Left lobe of liver (tissue), 2 donors: ENCODE measurements at regions not wholly inside any gene's neighbourhood (a gene's known extent, or its start where the extent isn't known, plus 50 kb on each side); places are given as distances from the start of the nearest gene placed in this dataset.
"Not testable (repeated sequence)": the region's sequence is repeated elsewhere in the genome, so short reads cannot be mapped to it uniquely, and the experiment has no call there.

Experiments used
- ATAC-seq: fragments of 200-7000 bp; cut with Tn5 transposase; one replicate; pipeline ENCODE4 v1.9.1; 2020; ENCODE audit warnings: mild to moderate bottlenecking, moderate library complexity
- DNase-seq: peaks from one replicate; pipeline ENCODE4 v3.0.0-alpha.2; 2020; ENCODE audit warnings: low spot score
- donor health status: DM: no; HTN: no; CAD: no; lungs with moderate emphysema.
- donor health status: DM: no; HTN: yes; CAD: no.

DNA sequence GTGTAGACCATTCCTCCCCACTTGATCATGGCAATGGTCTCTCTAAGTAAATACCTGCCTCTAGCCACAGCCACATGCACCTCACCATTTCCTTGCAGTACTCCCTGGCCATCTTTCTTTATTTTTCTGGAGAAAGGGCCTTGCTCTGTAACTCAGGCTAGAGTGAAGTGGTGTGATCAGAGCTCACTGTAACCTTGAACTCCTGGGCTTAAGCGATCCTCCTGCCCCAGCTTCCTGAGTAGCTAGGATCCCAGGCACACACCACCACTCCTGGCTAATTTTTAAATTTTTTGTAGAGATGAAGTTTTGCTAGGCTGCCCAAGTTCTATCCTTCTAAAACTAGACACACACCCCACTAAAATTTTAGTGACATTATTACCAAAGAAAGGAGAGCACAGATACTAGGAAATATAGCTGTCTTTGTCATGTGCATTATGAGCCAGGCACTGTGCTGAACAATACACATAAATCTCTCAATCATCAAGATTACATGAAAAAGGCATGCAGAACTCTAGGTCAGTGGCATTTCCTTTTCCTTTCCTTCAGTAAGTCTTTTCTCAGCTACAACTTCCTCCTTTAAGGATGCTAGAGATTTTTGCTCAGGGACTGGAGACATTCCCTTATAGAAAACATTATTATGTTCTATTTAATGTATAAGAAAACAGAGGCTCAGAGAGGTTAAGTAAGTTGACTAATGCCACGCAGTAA lies 95.0 kb upstream of the SERBP1 start:
- ATAC-seq = no peak
- no peak for DNase-seq

- no peak for DNase-seq
- ATAC-seq = no peak
Measured at GRCh38 chr1:67528141-67528540, 97.9 kb upstream of the SERBP1 start.

GRCh38 chr1:67530071-67530470 lies 99.9 kb upstream of the SERBP1 start:
- ATAC-seq = no peak
- DNase-seq = no peak

DNA sequence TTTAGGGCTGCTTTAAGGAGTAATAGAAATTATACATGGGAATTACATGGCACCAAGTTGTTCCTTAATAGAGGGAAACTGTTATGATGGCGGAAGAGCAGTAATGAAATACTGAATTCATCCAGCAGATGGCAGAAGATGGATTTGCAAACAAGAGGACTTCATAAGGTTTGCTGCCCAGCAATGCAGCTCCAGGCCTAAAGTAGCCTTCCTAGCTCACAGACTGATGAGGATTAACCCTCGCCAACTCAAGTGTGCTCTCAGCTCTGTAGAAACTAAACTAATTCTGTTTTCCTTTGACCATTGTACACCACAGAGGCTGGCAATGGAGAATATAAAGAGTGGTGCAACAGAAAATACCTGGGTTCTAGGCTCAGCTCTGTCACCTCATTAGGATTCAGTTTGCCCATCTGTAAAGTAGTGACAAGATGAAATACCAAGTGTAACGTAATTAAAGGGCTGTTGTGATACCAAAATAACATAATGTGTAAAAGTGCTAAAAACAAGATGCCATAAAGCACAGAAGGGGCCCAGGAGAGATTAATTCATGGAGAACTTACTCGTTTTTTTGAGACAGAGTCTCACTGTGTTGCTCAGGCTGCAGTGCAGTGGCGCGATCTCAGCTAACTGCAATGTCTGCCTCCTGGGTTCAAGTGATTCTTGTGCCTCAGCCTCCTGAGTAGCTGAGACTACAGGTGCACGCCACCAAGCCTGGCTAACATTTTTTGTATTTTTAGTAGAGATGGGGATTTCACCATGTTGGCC lies 102.4 kb upstream of the SERBP1 start:
- no peak for DNase-seq

DNA sequence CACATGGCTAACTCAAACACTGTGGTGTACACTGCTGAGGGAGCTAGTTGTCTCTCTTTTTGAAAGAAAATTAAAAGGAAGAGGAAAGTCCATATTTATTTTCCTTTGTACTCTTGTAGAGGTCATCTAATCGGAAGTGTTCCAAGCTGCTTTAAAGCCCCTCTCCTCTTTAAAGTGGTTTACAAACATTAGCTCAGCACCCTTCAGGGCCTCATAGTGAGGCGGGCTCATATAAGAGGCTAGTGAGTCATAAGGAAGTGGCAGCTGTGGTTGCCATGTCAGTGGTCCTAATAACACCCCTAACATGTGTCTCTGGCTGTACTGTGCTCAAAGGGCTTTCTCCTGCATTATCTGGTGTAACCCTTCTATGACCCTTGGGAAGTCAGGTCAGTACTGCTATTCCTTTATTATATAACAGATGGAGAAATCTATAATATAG lies 104.4 kb upstream of the SERBP1 start:
- DNase-seq (no peak), ATAC-seq (peak; percentile 42)

More for the DNA sequence above, 102.4 kb upstream of the SERBP1 start:
- ATAC-seq = peak; percentile 67

DNA sequence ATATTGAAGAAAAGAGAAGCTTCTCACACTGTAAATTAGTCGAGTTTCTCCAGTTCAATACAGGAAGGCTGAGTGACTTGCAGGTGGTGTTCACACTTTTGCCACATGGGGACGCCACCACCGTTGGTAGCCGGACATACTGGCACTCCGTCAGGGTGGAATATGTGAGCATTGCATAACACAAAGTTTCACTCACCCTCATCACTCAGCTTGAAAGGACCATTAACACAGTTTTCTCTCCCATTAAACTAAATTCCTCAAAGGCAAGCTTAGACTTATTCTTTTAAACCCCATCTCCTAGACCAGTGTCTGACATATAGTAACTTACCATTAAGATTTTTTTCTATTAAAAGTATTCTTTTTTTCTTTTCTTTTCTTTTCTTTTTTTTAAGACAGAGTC lies 105.3 kb upstream of the SERBP1 start:
- ATAC-seq = peak; percentile 65

GRCh38 chr1:67536957-67537666 lies 106.9 kb upstream of the SERBP1 start:
- peak; percentile 77 for DNase-seq
- peak; percentile 47 for ATAC-seq

More for the DNA sequence above, 105.3 kb upstream of the SERBP1 start:
- DNase-seq = peak; percentile 87

DNA sequence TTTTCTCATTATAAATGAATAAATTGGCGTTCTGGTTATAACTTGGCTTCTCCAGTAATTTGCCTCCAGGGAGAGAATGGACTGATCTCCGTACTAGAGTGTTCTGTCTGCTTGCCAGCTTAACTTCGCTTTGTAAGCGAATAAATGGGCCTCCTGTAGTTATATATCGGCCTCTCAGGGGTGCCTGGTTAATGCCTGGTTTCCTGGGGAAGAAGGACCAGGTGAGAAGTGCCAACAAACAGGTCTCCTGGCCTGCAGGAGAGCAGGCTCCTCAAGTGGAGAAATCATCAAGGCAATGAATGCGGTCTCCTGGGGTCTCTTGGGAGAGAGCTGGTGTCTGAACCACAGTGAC lies 107.4 kb upstream of the SERBP1 start:
- DNase-seq (no peak), ATAC-seq (peak; percentile 4)

DNA sequence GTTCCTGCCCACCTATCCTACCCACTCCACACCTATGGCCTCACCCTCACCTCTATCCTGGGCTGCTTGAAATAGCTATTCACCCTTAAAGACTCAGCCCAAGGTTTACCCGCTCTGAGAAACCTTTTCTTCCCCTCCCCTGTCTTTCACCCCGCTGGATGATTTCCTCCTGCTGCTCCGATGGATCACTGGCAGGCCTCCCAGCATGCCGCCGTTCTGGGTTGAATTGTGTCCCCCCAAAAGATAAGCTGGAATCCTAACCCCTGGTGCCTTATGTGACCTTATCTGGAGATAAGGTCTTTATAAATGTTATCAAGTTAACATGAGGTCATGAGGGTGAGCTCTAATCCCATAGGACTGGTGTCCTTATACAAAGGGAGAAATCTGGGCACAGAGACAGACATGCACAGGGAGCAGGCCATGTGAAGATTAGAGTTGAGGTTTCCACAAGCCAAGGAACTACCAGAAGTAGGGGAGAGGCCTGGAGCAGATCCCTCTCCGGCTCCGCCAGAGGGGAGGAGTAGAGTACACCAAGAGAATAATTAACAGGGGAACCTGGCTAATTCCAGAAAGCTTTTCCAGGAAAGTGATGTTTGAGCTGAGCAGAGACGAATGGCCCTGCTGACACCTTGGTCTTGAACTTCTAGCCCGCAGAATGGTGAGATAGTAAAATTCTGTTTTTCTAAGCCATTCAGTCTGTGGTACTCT lies 110.0 kb upstream of the SERBP1 start:
- peak; percentile 75 for DNase-seq
- peak; percentile 79 for ATAC-seq

DNA sequence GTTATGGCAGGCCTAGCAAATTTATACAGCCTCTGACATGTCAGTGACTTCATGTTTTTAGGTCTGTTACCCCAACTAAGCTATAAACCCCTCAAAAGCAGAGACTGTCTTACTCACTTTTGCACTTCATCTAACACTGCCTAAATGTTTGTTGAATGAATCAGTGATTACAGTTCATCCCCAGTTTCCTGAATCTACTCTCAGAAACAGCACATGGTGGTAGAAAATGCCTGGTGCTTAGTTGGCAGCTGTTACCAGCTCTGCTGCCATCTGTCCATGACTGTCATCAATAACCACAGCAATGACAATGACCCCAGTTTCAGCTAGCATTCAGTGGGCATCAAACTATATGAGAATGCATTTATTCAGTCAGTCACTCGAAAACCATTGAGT lies 110.5 kb upstream of the SERBP1 start:
- DNase-seq (no peak), ATAC-seq (no peak)

- ATAC-seq (no peak), DNase-seq (no peak)
Measured at GRCh38 chr1:67542747-67543146, 112.5 kb upstream of the SERBP1 start.

DNA sequence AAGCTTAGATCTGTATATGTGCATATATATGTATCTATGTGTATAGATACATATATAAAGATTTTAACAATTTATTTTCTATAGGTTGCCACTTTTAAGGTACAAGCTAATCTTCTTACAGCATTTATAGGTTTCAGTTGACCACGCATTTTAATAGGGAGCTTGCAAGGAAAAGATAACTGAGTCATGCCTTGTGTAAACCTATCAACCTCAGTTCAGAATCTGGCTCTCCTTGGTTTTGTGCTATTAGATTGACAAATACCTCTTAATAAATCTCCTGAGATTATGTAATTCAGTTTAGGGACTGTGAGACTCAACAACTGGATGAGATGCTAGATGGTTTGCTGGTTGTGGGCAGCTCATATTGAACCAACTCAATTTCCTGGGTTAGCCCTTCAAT lies 114.7 kb upstream of the SERBP1 start:
- no peak for ATAC-seq
- DNase-seq = no peak

- DNase-seq = no peak
- peak; percentile 71 for ATAC-seq
Measured at GRCh38 chr1:67545364-67545763, 115.2 kb upstream of the SERBP1 start.

GRCh38 chr1:67551375-67551774 lies 121.2 kb upstream of the SERBP1 start:
- no peak for DNase-seq
- ATAC-seq = no peak

DNA sequence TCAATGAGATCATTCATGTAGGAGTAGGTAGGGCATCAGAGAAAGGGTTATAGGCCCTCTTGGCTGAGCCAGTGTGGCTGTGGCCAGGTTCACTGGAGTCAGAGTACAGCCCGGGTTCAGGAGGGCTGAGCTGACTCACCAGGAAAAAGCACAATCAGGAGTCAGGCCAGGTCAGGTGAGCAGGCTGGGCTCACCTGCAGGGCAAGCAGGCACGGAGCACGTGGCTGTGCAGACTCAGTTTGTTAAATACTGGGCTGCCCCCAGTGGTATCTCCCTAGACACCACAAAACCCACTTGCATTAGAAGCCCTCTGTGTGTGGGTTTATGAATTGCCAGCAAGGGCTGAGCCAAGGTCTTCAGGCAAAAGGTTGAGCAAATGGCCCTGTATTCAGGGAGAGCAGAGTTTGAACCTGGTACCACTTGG lies 122.1 kb upstream of the SERBP1 start:
- peak; percentile 95 for DNase-seq
- peak; percentile 89 for ATAC-seq

- not testable (repeated sequence) for ATAC-seq, DNase-seq
Measured at GRCh38 chr1:67554204-67554603, 124.0 kb upstream of the SERBP1 start.

GRCh38 chr1:67555461-67556296 lies 125.5 kb upstream of the SERBP1 start:
- DNase-seq (peak; percentile 85), ATAC-seq (peak; percentile 63)

DNA sequence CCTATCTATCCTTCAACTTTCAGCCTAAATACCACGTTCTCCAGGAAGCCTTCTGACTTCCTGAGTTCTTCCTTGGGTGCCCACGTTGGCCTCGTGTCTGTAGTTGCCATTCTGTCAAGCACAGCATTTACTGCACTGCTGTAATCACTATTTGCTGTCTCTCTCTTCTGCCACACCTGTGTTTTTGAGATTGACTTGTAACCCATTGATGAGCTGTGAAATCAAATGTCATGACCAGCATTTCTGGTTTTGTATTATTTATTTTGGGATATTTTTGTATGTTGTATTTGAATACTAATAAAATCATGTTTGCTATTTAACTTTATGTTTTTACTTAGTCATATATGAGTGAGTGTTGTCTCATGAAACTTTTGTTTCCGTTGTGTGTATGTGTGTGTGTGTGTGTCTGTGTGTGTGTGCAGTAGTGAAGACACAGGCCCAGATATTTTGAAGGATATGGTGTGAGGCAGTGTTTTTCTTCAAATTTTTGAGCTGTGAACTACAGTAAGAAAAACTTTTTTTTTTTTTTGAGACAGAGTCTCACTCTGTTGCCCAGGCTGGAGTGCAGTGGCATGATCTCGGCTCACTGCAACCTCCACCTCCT lies 126.2 kb upstream of the SERBP1 start:
- ATAC-seq = no peak
- no peak for DNase-seq

DNA sequence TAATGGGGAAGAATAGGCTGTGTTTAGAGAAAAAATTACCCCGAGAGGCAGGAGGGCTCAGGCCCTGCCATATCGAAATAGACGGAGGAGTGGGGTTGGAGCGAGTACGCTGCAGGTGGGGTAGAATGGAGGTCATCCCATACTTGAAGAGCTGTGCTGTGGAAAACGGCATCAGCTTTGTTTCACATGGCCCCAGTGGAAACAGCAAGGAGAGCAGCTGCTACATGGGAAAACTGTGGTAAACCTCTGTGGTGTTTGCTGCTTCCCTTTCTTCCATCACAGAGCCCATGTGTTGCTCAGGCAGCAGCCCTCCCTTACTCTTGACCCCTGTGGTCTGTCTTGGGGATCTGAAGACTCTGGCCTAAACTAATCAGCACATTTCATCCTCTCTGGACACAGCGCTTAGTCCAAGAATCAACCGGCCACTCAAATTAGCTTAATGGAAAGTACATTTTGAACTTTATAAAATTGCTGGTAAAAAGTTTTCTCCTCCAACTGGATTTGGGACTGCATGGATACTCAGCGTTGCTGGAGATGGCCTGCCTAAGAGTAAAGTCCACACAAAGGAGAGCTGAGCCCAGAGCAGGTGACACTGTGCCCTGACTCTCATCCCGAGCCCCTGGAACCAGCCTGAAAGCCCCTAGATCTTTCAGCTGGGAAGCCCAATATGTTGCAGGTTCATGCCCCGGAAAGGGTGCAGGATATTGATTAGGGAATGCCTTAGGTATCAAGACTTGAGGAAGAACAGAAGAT lies 127.1 kb upstream of the GADD45A start:
- ATAC-seq (peak; percentile 60), DNase-seq (no peak)
